Spleen (tissue), 11 donors: ENCODE measurements at regions not wholly inside any gene's neighbourhood (a gene's known extent, or its start where the extent isn't known, plus 50 kb on each side); places are given as distances from the start of the nearest gene placed in this dataset.

Source experiments
- DNase-seq: peaks from one replicate; pipeline ENCODE4 v3.0.0-alpha.2; 2020
- H3K27ac ChIP-seq, 8 donors: fragments of 200-600 bp; sonication (generic) in 7 of 8; 1 replicate in 4 of 8; 2 replicates in 4 of 8; pipeline versions ENCODE4 v1.5.0 to v1.8.0; 2016 to 2021; ENCODE audit warnings: inconsistent platforms in 4 of 8, mild to moderate bottlenecking in 4 of 8, moderate library complexity in 1 of 8
- H3K27me3 ChIP-seq, 7 donors: fragments of 200-600 bp; sonication (generic) in 6 of 7; replicated peaks in 1 of 7; 1 replicate in 4 of 7; 2 replicates in 3 of 7; pipeline versions ENCODE4 v1.5.0 to v1.8.0; 2016 to 2021; ENCODE audit warnings: inconsistent platforms in 3 of 7, mild to moderate bottlenecking in 1 of 7
- H3K36me3 ChIP-seq, 6 donors: fragments of 200-600 bp; sonication (generic) in 5 of 6; 1 replicate in 4 of 6; 2 replicates in 2 of 6; pipeline versions ENCODE4 v1.5.0 to v1.8.0; 2016 to 2021; ENCODE audit warnings: inconsistent platforms in 2 of 6
- H3K4me1 ChIP-seq, 6 donors: fragments of 200-600 bp; sonication (generic) in 5 of 6; 1 replicate in 3 of 6; 2 replicates in 3 of 6; pipeline versions ENCODE4 v1.5.0 to v1.8.0; 2016 to 2021; ENCODE audit warnings: inconsistent platforms in 3 of 6
- H3K4me3 ChIP-seq, 8 donors: fragments of 200-600 bp; sonication (generic) in 7 of 8; 1 replicate in 4 of 8; 2 replicates in 4 of 8; pipeline versions ENCODE4 v1.5.0 to v1.8.0; 2016 to 2021; ENCODE audit warnings: inconsistent platforms in 4 of 8, mild to moderate bottlenecking in 4 of 8, moderate library complexity in 2 of 8
- H3K9me3 ChIP-seq, 8 donors: fragments of 200-600 bp; sonication (generic) in 7 of 8; 1 replicate in 4 of 8; 2 replicates in 4 of 8; pipeline versions ENCODE4 v1.5.0 to v1.8.0; 2016 to 2021; ENCODE audit warnings: inconsistent platforms in 4 of 8
- CTCF ChIP-seq, 11 experiments: fragments of 200-600 bp in 7 of 11; fragments of 450-650 bp in 4 of 11; sonication (generic) in 4 of 11; IDR thresholded peaks in 8 of 11; conservative IDR thresholded peaks in 3 of 11; 1 replicate in 7 of 11; 2 replicates in 4 of 11; pipeline versions ENCODE4 v1.4.0 to v1.8.0; 2016 to 2021; ENCODE audit warnings: antibody characterized with exemption in 11 of 11, inconsistent platforms in 4 of 11, mild to moderate bottlenecking in 1 of 11
- POLR2A ChIP-seq, 3 donors: fragments of 450-650 bp; IDR thresholded peaks; one replicate each; pipeline ENCODE4 v1.5.1; 2017; ENCODE audit warnings: antibody characterized with exemption in 3 of 3, mild to moderate bottlenecking in 1 of 3
- POLR2AphosphoS5 ChIP-seq, 3 donors: sonication (generic); formaldehyde crosslinking; IDR thresholded peaks; one replicate each; pipeline ENCODE4 v1.5.1; 2017; ENCODE audit warnings: antibody characterized with exemption in 3 of 3
- WGBS, 5 donors: extraction: QIAGEN DNeasy Blood & Tissue Kit in 3 of 5; methylation state at CpG; one replicate each; pipeline versions ENCODE4 v1.1.5 to v1.1.7; 2013 to 2018; 5-methylcytosine and 5-hydroxymethylcytosine counted together
- intact Hi-C: fragments of 100-400 bp; cut with DNase I; formaldehyde crosslinking; loops from one replicate; pipeline ENCODE4 v1.15.0; 2023; ENCODE audit warnings: low total_unique reads
- donor health status: healthy with polysubstance abuse.
- donor health status: DM: no; HTN: no; CAD: no; lungs with moderate emphysema.
- donor health status: DM: no; HTN: no; CAD: no.
- donor health status: Bipolar disorder and iron deficiency.
- donor health status: healthy.
- donor health status: DM: no; HTN: no; CAD: no.
- donor health status: DM: yes; HTN: yes; CAD: no.

- H3K9me3 ChIP-seq: peaks cover 0 to 19% (median under 1%) of the 10 kb centered on the region in 8 donors
- TF ChIP-seq POLR2A (IDR thresholded peaks at IDR 0.05) (no peak), POLR2AphosphoS5 (IDR thresholded peaks at IDR 0.05) (no peak), CTCF (IDR thresholded peaks at IDR 0.05 in 8 of 11, conservative IDR thresholded peaks at IDR 0.05 in 3 of 11) (no peak)
- WGBS, 5 donors: 65 to 75% (median 74%) methylated on average over 7 of the region's 7 CpGs
- intact Hi-C loops: no loop called here
- no peaks in the 10 kb centered on the region for H3K27me3 ChIP-seq
- DNase-seq: no peak
- no peak overlapping the region for H3K27ac ChIP-seq
- no peaks in the 10 kb centered on the region for H3K4me1 ChIP-seq
- H3K36me3 ChIP-seq: no peaks in the 10 kb centered on the region
- no peak overlapping the region for H3K4me3 ChIP-seq
Measured at GRCh38 chr3:109440353-109440752, 103.0 kb upstream of the DPPA4 start.

GRCh38 chr3:109432833-109433232, 95.5 kb upstream of the DPPA4 start:
- intact Hi-C loops: no loop called here
- H3K9me3 ChIP-seq: no peaks in the 10 kb centered on the region
- H3K27ac ChIP-seq: no peak overlapping the region
- H3K4me3 ChIP-seq: no peak overlapping the region
- WGBS, 5 donors: 65 to 82% (median 70%) methylated on average over 3 of the region's 3 CpGs
- H3K27me3 ChIP-seq: no peaks in the 10 kb centered on the region
- no peaks in the 10 kb centered on the region for H3K4me1 ChIP-seq
- no peaks in the 10 kb centered on the region for H3K36me3 ChIP-seq
- no peak for DNase-seq
- TF ChIP-seq CTCF (IDR thresholded peaks at IDR 0.05 in 8 of 11, conservative IDR thresholded peaks at IDR 0.05 in 3 of 11) (no peak), POLR2AphosphoS5 (IDR thresholded peaks at IDR 0.05) (no peak), POLR2A (IDR thresholded peaks at IDR 0.05) (no peak)

- TF ChIP-seq POLR2AphosphoS5 (IDR thresholded peaks at IDR 0.05) (no peak), POLR2A (IDR thresholded peaks at IDR 0.05) (no peak), CTCF (IDR thresholded peaks at IDR 0.05 in 8 of 11, conservative IDR thresholded peaks at IDR 0.05 in 3 of 11) (no peak)
- H3K9me3 ChIP-seq: peaks cover 0 to 4% (median 0%) of the 10 kb centered on the region in 8 donors
- DNase-seq: no peak
- no peak overlapping the region for H3K4me3 ChIP-seq
- no peaks in the 10 kb centered on the region for H3K4me1 ChIP-seq
- no peaks in the 10 kb centered on the region for H3K27me3 ChIP-seq
- H3K36me3 ChIP-seq: no peaks in the 10 kb centered on the region
- intact Hi-C loops: no loop called here
- H3K27ac ChIP-seq: no peak overlapping the region
- WGBS, 5 donors: 68 to 92% (median 80%) methylated on average over 6 of the region's 6 CpGs
Measured at GRCh38 chr3:109430911-109431563, 93.7 kb upstream of the DPPA4 start.

GRCh38 chr3:109413049-109413448, 75.7 kb upstream of the DPPA4 start:
- Histone ChIP-seq H3K4me3 (no peak overlapping the region), H3K9me3 (peaks cover 0 to 11% (median 0%) of the 10 kb centered on the region in 8 donors), H3K36me3 (no peaks in the 10 kb centered on the region), H3K4me1 (no peaks in the 10 kb centered on the region), H3K27me3 (no peaks in the 10 kb centered on the region), H3K27ac (no peak overlapping the region)
- WGBS, 5 donors: 55 to 75% (median 71%) methylated on average over 4 of the region's 4 CpGs
- TF ChIP-seq POLR2AphosphoS5 (IDR thresholded peaks at IDR 0.05) (no peak), CTCF (IDR thresholded peaks at IDR 0.05 in 8 of 11, conservative IDR thresholded peaks at IDR 0.05 in 3 of 11) (no peak), POLR2A (IDR thresholded peaks at IDR 0.05) (no peak)
- no peak for DNase-seq
- intact Hi-C loops: no loop called here
